ENCODE measurements at regions not wholly inside any gene's neighbourhood (a gene's known extent, or its start where the extent isn't known, plus 50 kb on each side); places are given as distances from the start of the nearest gene placed in this dataset.

- TF ChIP-seq CTCF (IDR thresholded peaks at IDR 0.05; ENCODE audit: poor library complexity) = no peak
- TF ChIP-seq EZH2 (IDR thresholded peaks at IDR 0.05; ENCODE audit: borderline replicate concordance) = no peak
Observed at GRCh38 chr10:121007264-121007663, 156.1 kb downstream of the WDR11 start.
